ENCODE measurements at regions not wholly inside any gene's neighbourhood (a gene's known extent, or its start where the extent isn't known, plus 50 kb on each side); places are given as distances from the start of the nearest gene placed in this dataset.

GRCh38 chr6:67971812-67972211, 663.3 kb upstream of the ADGRB3 start:
- Histone ChIP-seq H3K79me2 (ENCODE audit: low read depth) (no peaks in the 10 kb centered on the region), H2AFZ (no peak overlapping the region), H3K27ac (no peak overlapping the region), H3K4me1 (replicated peaks; ENCODE audit: insufficient read depth) (no peaks in the 10 kb centered on the region), H4K20me1 (ENCODE audit: insufficient read depth) (no peaks in the 10 kb centered on the region), H3K27me3 (ENCODE audit: insufficient read depth, low read depth) (no peaks in the 10 kb centered on the region), H3K9me2 (ENCODE audit: insufficient read depth) (no peaks in the 10 kb centered on the region), H3K36me3 (ENCODE audit: low read depth) (no peaks in the 10 kb centered on the region), H3K9me3 (ENCODE audit: insufficient read depth, low read depth) (no peaks in the 10 kb centered on the region), H3K4me3 (no peak overlapping the region), H3F3A (ENCODE audit: insufficient read depth, low read depth) (no peaks in the 10 kb centered on the region), H3K4me2 (no peak overlapping the region)
- intact Hi-C loops (cut with micrococcal nuclease; ENCODE audit: unreplicated experiment) = no loop called here
- ChIA-PET CTCF (no interaction called here), POLR2A (ENCODE audit: unreplicated experiment) (no interaction called here)
- no TSS peak for BruUV-seq (replicated peaks)
- no peak for TF ChIP-seq EZH2 (IDR thresholded peaks at IDR 0.05; ENCODE audit: low read depth)
- TF ChIP-seq, protein P1, sequence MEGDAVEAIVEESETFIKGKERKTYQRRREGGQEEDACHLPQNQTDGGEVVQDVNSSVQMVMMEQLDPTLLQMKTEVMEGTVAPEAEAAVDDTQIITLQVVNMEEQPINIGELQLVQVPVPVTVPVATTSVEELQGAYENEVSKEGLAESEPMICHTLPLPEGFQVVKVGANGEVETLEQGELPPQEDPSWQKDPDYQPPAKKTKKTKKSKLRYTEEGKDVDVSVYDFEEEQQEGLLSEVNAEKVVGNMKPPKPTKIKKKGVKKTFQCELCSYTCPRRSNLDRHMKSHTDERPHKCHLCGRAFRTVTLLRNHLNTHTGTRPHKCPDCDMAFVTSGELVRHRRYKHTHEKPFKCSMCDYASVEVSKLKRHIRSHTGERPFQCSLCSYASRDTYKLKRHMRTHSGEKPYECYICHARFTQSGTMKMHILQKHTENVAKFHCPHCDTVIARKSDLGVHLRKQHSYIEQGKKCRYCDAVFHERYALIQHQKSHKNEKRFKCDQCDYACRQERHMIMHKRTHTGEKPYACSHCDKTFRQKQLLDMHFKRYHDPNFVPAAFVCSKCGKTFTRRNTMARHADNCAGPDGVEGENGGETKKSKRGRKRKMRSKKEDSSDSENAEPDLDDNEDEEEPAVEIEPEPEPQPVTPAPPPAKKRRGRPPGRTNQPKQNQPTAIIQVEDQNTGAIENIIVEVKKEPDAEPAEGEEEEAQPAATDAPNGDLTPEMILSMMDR (conservative IDR thresholded peaks at IDR 0.05) = no peak
- no peak for DNase-seq

DNA sequence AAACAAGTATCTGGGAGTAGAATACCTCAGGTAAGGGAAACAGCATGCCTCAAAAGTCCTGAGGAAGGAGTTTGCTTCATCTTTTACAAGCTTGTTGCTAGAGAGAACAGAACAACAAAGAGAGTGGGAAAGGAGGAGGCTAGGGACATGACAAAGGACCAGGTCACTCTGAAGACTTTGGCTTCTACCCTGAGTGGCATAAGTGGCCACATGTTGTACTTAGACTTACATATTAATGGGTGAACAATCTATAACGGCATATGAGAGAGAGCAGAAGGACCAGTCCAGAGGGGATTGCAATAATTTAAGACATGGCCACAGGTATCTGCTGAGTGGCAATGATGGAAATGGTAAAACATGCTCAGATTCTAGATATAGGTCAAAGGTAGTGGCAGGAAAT, 668.3 kb upstream of the ADGRB3 start:
- no peaks in the 10 kb centered on the region for H3K27me3 ChIP-seq (ENCODE audit: insufficient read depth, low read depth)
- no peak overlapping the region for H3K4me2 ChIP-seq
- ChIA-PET POLR2A (ENCODE audit: unreplicated experiment) (no interaction called here), CTCF (no interaction called here)
- DNase-seq = no peak
- no peak for TF ChIP-seq EZH2 (IDR thresholded peaks at IDR 0.05; ENCODE audit: low read depth)
- TF ChIP-seq, protein P1 (conservative IDR thresholded peaks at IDR 0.05) = no peak
- no peak overlapping the region for H3K27ac ChIP-seq
- H3K9me2 ChIP-seq (ENCODE audit: insufficient read depth) = no peaks in the 10 kb centered on the region
- no peaks in the 10 kb centered on the region for H3K36me3 ChIP-seq (ENCODE audit: low read depth)
- no peaks in the 10 kb centered on the region for H3F3A ChIP-seq (ENCODE audit: insufficient read depth, low read depth)
- BruUV-seq (replicated peaks) = no TSS peak
- no peak overlapping the region for H3K4me3 ChIP-seq
- no peaks in the 10 kb centered on the region for H3K4me1 ChIP-seq (replicated peaks; ENCODE audit: insufficient read depth)
- H3K9me3 ChIP-seq (ENCODE audit: insufficient read depth, low read depth) = no peaks in the 10 kb centered on the region
- H2AFZ ChIP-seq = no peak overlapping the region
- H4K20me1 ChIP-seq (ENCODE audit: insufficient read depth) = no peaks in the 10 kb centered on the region
- H3K79me2 ChIP-seq (ENCODE audit: low read depth) = no peaks in the 10 kb centered on the region
- intact Hi-C loops (cut with micrococcal nuclease; ENCODE audit: unreplicated experiment) = no loop called here

- CTCF ChIA-PET = no interaction called here
- H3F3A ChIP-seq (ENCODE audit: insufficient read depth, low read depth) = no peaks in the 10 kb centered on the region
- BruUV-seq (replicated peaks) = no TSS peak
Measured at GRCh38 chr6:67956352-67956751, 678.7 kb upstream of the ADGRB3 start.

More at GRCh38 chr6:67956352-67956751, 678.7 kb upstream of the ADGRB3 start:
- H3K4me1 ChIP-seq (replicated peaks; ENCODE audit: insufficient read depth) = no peaks in the 10 kb centered on the region
- no peaks in the 10 kb centered on the region for H3K36me3 ChIP-seq (ENCODE audit: low read depth)
- H3K27me3 ChIP-seq (ENCODE audit: insufficient read depth, low read depth) = no peaks in the 10 kb centered on the region
- no peak for TF ChIP-seq EZH2 (IDR thresholded peaks at IDR 0.05; ENCODE audit: low read depth)
- TF ChIP-seq, protein P1 (conservative IDR thresholded peaks at IDR 0.05) = no peak
- H4K20me1 ChIP-seq (ENCODE audit: insufficient read depth) = no peaks in the 10 kb centered on the region
- H3K9me3 ChIP-seq (ENCODE audit: insufficient read depth, low read depth) = no peaks in the 10 kb centered on the region
- DNase-seq = no peak
- H2AFZ ChIP-seq = no peak overlapping the region
- intact Hi-C loops (cut with micrococcal nuclease; ENCODE audit: unreplicated experiment) = no loop called here
- H3K4me2 ChIP-seq = no peak overlapping the region
- no peaks in the 10 kb centered on the region for H3K9me2 ChIP-seq (ENCODE audit: insufficient read depth)
- POLR2A ChIA-PET (ENCODE audit: unreplicated experiment) = no interaction called here
- H3K79me2 ChIP-seq (ENCODE audit: low read depth) = no peaks in the 10 kb centered on the region
- H3K27ac ChIP-seq = no peak overlapping the region
- H3K4me3 ChIP-seq = no peak overlapping the region

Measured in PC-9 (cell line).